Activated CD4-positive, alpha-beta T cell treated with anti-CD3 and anti-CD28 coated beads, Interleukin-2, amount 10 ng/mL, durations not matched to agents 24 days and 14 days (primary cell): ENCODE measurements at regions not wholly inside any gene's neighbourhood (a gene's known extent, or its start where the extent isn't known, plus 50 kb on each side); places are given as distances from the start of the nearest gene placed in this dataset.

Experiments
- DNase-seq: peaks from one replicate; pipeline ENCODE4 v3.0.0; 2022
- H3K27ac Mint-ChIP-seq: one replicate; pipeline ENCODE4 v1.8.0; 2022; ENCODE audit warnings: mild to moderate bottlenecking, mixed read lengths
- H3K27me3 Mint-ChIP-seq: one replicate; pipeline ENCODE4 v1.8.0; 2022; ENCODE audit warnings: mixed read lengths
- H3K36me3 Mint-ChIP-seq: one replicate; pipeline ENCODE4 v1.8.0; 2022; ENCODE audit warnings: low read depth, mild to moderate bottlenecking, mixed read lengths
- H3K4me1 Mint-ChIP-seq: one replicate; pipeline ENCODE4 v1.8.0; 2021; ENCODE audit warnings: mixed read lengths
- H3K4me3 Mint-ChIP-seq: one replicate; pipeline ENCODE4 v1.8.0; 2022; ENCODE audit warnings: mild to moderate bottlenecking, moderate library complexity, mixed read lengths
- H3K9me3 Mint-ChIP-seq: one replicate; pipeline ENCODE4 v1.8.0; 2021; ENCODE audit warnings: mixed read lengths
- intact Hi-C: fragments of 100-400 bp; cut with micrococcal nuclease; formaldehyde crosslinking; loops from one replicate; pipeline ENCODE4 v1.15.1; 2023

DNA sequence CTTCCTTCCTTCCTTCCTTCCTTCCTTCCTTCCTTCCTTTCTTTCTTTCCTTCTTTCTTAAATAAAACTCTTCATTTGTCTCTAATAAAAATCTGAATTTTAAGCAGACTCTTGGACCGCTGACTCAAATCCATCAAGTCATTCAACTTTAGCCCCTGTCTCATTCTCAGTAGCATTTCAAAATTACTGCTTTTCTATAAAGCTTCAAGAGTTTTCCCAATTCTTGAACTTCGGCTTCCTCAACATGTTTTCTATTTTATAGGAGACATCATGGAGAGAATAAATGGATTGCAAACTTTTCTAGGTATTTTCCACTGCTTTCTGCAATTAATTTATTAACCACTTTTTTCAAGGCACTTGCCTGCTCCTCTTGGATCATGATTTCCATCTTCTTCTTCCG is 497.1 kb upstream of the GJE1 start:
- no peaks in the 10 kb centered on the region for H3K36me3 Mint-ChIP-seq
- no peaks in the 10 kb centered on the region for H3K9me3 Mint-ChIP-seq
- intact Hi-C loops = no loop called here
- no peaks in the 10 kb centered on the region for H3K4me1 Mint-ChIP-seq
- H3K27ac Mint-ChIP-seq = no peak overlapping the region
- no peak overlapping the region for H3K4me3 Mint-ChIP-seq
- DNase-seq = no peak
- H3K27me3 Mint-ChIP-seq = no peaks in the 10 kb centered on the region

DNA sequence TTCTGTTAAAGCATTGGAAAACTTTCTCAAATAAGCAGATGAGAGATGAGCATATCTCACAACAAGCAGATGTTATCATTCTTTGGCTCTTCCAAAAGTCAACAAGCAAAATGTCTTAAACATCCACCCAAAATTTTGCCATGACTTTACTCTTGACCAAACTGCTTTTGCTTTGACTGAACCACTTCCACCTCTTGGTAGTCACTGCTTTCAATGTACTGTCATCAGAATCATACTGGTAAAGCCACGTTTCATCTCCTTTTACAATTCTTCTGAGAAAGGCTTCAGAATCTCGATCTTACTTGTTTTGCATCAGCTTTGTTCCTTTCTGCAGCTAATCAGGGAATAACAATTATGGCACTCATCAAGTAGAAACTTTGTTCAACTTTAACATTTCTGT is 498.5 kb upstream of the GJE1 start:
- intact Hi-C loops = no loop called here
- Mint-ChIP-seq H3K4me1 (no peaks in the 10 kb centered on the region), H3K27me3 (no peaks in the 10 kb centered on the region), H3K36me3 (no peaks in the 10 kb centered on the region), H3K4me3 (no peak overlapping the region), H3K9me3 (no peaks in the 10 kb centered on the region), H3K27ac (no peak overlapping the region)
- DNase-seq = no peak

DNA sequence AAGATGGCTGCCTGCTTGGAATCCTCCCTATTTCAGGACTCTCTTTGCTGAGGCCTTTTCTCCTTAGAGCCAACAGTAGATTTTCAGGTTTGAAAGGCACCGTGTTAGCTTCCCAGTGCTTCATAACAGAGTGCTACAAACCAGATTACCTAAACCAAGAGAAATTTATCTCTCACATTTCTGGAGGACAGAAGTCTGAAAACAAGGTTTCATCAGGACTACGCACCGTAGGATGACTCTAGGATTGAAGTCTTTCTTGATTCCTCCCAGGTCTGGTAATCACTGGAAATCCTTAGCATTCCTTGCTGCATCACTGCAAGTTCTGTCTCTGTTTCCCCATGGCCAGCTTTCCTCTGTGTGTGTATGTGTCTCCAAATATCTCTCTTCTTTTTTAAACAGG is 508.4 kb upstream of the GJE1 start:
- H3K4me1 Mint-ChIP-seq = no peaks in the 10 kb centered on the region
- no peak overlapping the region for H3K4me3 Mint-ChIP-seq
- H3K9me3 Mint-ChIP-seq = no peaks in the 10 kb centered on the region
- intact Hi-C loops = no loop called here
- H3K27me3 Mint-ChIP-seq = no peaks in the 10 kb centered on the region
- no peak for DNase-seq
- no peak overlapping the region for H3K27ac Mint-ChIP-seq
- H3K36me3 Mint-ChIP-seq = no peaks in the 10 kb centered on the region

DNA sequence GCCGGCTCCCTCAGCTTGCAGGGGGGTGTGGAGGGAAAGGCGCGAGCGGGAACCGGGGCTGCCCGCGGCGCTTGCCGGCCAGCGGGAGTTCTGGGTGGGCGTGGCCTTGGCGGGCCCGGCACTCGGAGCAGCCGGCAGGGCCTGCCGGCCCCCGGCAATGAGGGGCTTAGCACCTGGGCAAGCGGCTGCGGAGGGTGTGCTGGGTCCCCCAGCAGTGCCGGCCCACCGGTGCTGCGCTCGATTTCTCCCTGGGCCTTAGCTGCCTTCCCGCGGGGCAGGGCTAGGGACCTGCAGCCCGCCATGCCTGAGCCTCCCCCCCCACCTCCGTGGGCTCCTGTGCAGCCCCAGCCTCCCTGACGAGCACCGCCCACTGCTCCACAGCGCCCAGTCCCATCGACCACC is 514.5 kb upstream of the GJE1 start:
- H3K9me3 Mint-ChIP-seq = no peaks in the 10 kb centered on the region
- no peak overlapping the region for H3K4me3 Mint-ChIP-seq
- no peaks in the 10 kb centered on the region for H3K27me3 Mint-ChIP-seq
- H3K4me1 Mint-ChIP-seq = no peaks in the 10 kb centered on the region
- no peaks in the 10 kb centered on the region for H3K36me3 Mint-ChIP-seq
- no peak overlapping the region for H3K27ac Mint-ChIP-seq
- DNase-seq = no peak
- intact Hi-C loops = no loop called here

DNA sequence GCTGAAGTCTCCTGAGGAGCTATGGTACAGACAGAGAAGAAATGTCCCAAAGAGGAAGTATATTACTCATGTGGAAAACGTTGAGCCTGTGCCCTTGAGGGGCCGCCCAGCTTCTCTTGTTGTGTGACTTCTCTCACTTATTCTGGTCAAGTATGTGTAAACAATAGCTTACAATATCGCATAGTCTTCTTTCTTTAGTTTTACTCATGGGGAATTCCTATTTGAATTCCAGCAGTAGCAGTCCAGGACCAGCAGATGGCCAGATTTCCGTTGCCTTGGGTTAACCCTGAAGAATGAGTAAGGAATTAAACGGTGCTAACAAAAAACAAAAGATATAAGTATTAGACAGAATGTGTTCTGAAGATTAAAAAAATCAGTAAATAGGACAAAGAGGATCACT is 522.0 kb upstream of the GJE1 start:
- no peaks in the 10 kb centered on the region for H3K4me1 Mint-ChIP-seq
- no peaks in the 10 kb centered on the region for H3K27me3 Mint-ChIP-seq
- no peak for DNase-seq
- H3K9me3 Mint-ChIP-seq = no peaks in the 10 kb centered on the region
- intact Hi-C loops = no loop called here
- no peaks in the 10 kb centered on the region for H3K36me3 Mint-ChIP-seq
- H3K4me3 Mint-ChIP-seq = no peak overlapping the region
- H3K27ac Mint-ChIP-seq = no peak overlapping the region

DNA sequence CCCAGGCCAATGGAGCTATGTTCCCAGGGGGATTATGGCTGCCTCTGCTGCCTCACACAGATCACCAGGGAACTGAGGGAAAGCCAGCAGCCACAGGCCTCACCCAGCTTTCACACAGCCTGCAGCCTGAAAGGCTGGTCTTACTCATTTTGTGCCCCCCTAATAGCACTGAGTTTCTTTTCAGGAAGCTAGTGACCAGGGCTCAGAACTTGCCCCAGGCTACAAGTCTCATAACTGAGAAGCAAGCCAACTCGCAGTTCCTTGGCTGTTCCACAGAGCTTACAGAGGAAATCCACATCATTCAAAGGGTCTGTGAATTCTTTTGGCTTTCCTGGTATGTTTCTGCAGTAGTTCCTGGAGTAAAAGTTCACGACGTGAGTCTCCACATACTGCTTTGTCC is 524.8 kb upstream of the GJE1 start:
- Mint-ChIP-seq H3K36me3 (no peaks in the 10 kb centered on the region), H3K9me3 (no peaks in the 10 kb centered on the region), H3K4me3 (no peak overlapping the region), H3K4me1 (no peaks in the 10 kb centered on the region), H3K27me3 (no peaks in the 10 kb centered on the region), H3K27ac (no peak overlapping the region)
- intact Hi-C loops = no loop called here
- DNase-seq = no peak

DNA sequence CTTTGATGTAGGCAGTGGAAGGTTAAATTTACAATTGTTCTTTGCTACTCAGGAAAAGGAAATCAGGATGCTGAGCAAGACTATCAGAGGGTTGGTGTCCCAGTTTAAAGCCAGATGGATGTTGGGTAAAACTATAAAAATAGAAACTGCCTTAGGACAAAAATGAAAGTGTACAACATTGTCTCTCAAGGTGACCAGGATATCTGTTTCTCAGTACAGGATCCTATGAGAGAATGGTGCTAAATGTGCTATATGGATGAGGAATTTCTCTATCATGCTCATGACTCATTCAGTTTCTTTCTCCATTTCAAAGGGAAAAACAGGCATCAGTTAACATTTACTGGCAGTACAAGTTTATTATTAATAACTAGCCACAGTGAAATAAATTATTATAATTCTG is 534.2 kb upstream of the GJE1 start:
- no peak overlapping the region for H3K27ac Mint-ChIP-seq
- H3K36me3 Mint-ChIP-seq = no peaks in the 10 kb centered on the region
- H3K4me3 Mint-ChIP-seq = no peak overlapping the region
- intact Hi-C loops = no loop called here
- H3K9me3 Mint-ChIP-seq = no peaks in the 10 kb centered on the region
- H3K4me1 Mint-ChIP-seq = no peaks in the 10 kb centered on the region
- no peak for DNase-seq
- H3K27me3 Mint-ChIP-seq = no peaks in the 10 kb centered on the region

DNA sequence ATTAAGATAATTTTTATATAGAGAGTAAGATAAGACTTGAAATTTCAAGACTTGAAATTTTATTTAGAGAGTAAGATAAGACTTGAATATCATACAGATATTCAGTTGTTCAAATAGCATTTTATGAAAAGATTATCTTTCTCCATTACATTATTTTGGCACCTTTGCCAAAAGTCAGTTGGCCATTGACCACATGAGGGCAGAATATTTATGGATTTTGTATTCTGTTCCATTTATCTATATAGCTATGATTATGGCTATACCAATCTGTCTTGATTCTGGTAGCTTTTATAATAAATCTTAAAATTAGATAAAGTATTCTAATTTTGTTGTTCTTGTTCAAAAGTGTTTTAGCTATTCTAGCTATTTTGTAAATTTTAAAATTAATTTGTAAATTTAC is 537.9 kb upstream of the GJE1 start:
- Mint-ChIP-seq H3K4me1 (no peaks in the 10 kb centered on the region), H3K27ac (no peak overlapping the region), H3K36me3 (no peaks in the 10 kb centered on the region), H3K4me3 (no peak overlapping the region), H3K9me3 (no peaks in the 10 kb centered on the region), H3K27me3 (no peaks in the 10 kb centered on the region)
- no peak for DNase-seq
- intact Hi-C loops = no loop called here

DNA sequence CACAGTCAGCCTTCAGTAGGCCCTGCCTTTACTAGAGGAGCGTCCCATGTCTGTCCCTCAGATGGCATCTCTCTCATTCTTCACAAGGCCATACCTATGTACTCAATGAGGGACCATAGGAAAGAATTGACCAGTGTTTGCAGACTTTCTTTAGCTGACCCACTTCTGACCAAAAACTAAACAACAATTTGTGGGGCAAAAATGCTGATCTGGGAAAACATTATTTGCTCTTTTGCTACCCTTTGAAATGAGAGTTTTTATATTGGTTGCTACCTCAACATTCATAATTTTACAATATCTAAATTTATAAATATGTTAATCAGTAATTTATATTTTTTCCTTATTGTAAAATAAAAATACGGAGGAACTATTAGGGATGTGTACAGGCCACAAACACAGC is 539.4 kb upstream of the GJE1 start:
- intact Hi-C loops = no loop called here
- H3K36me3 Mint-ChIP-seq = no peaks in the 10 kb centered on the region
- DNase-seq = no peak
- H3K27me3 Mint-ChIP-seq = no peaks in the 10 kb centered on the region
- H3K4me3 Mint-ChIP-seq = no peak overlapping the region
- no peaks in the 10 kb centered on the region for H3K9me3 Mint-ChIP-seq
- no peaks in the 10 kb centered on the region for H3K4me1 Mint-ChIP-seq
- no peak overlapping the region for H3K27ac Mint-ChIP-seq

DNA sequence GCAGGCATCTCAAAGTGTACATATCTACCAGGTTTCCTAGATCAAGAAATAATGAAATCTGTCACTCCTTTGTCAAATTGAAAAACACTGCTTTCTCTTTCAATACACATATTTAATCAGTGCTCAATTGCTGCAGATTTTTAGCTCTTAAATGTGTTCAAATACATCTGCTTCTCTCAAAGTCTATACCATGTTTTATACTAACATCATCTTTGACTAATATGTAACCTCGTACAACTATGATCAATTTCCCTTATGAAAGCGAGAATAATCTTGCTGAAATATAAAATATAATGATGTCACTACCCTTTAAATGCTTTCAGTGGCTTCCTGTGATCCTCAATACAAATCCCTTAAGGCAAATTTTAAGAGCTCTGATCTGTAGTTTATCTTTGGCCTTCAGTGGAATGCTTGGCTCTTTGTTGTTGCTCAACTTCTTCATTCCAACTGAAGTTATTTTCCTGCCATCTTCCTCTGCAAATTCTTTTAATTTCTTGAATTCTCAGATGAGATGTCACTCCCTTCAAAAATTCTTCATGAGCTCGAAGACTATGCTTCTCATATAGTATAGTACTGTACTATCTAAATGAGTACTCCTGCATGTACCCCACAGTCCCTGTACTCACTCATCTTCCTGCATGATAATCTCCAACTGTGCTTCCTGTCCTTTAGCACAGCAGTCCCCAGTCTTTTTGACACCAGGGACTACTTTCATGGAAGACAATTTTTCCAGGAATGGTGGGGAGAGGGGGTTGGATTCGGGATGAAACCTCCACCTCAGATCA is 545.1 kb upstream of the GJE1 start:
- H3K9me3 Mint-ChIP-seq = no peaks in the 10 kb centered on the region
- H3K27ac Mint-ChIP-seq = no peak overlapping the region
- intact Hi-C loops = no loop called here
- H3K36me3 Mint-ChIP-seq = no peaks in the 10 kb centered on the region
- DNase-seq = no peak
- no peaks in the 10 kb centered on the region for H3K4me1 Mint-ChIP-seq
- H3K4me3 Mint-ChIP-seq = no peak overlapping the region
- no peaks in the 10 kb centered on the region for H3K27me3 Mint-ChIP-seq

DNA sequence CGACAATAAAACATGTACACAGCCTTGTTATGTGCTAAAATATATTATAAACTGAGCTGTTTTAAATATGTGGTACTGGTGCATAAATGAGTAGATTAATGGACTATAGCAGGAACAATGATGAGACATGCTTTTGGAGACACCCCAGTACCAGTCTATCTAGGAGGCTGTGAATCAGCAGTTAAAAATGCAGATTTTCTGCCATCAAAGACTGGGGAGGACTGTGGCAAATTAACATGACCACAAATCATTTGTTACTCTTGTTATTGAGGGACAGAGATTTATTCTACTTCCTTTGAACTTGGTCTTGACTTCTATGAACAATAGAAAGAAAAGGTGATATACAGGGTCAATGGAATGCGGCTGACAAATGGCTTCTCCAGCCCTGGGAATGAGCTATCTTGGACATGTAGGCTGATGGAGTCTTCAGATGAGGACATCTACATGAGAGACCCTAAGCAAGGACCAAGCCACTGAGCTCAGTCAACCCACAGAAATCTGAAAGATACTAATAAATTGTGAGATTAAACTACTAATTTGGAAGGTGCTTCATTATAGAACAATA is 551.7 kb upstream of the GJE1 start:
- Mint-ChIP-seq H3K27ac (no peak overlapping the region), H3K27me3 (peaks cover 8% of the 10 kb centered on the region), H3K4me1 (no peaks in the 10 kb centered on the region), H3K9me3 (no peaks in the 10 kb centered on the region), H3K36me3 (no peaks in the 10 kb centered on the region), H3K4me3 (no peak overlapping the region)
- DNase-seq = no peak
- intact Hi-C loops = no loop called here

DNA sequence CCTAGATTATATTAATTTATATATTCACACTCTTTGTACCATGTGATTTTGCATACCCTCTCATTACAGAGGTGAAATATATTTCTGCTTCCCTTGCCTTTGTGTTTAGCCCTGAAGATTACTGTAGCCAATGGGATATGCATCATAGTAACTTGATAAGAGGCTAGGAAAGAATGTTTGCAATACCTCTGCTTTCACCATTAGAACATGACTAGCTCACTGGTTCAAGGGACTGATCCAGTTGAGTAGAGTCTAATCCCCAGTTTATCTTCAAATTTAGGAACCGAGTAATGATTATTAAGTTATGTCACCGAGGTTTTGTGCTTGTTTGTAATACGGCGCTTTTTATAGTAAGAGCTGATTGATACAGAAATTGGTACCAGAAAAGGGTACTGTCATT is 552.6 kb upstream of the GJE1 start:
- intact Hi-C loops = no loop called here
- no peaks in the 10 kb centered on the region for H3K4me1 Mint-ChIP-seq
- no peak overlapping the region for H3K4me3 Mint-ChIP-seq
- H3K27me3 Mint-ChIP-seq = peaks cover 10% of the 10 kb centered on the region
- no peak overlapping the region for H3K27ac Mint-ChIP-seq
- DNase-seq = no peak
- no peaks in the 10 kb centered on the region for H3K9me3 Mint-ChIP-seq
- no peaks in the 10 kb centered on the region for H3K36me3 Mint-ChIP-seq

DNA sequence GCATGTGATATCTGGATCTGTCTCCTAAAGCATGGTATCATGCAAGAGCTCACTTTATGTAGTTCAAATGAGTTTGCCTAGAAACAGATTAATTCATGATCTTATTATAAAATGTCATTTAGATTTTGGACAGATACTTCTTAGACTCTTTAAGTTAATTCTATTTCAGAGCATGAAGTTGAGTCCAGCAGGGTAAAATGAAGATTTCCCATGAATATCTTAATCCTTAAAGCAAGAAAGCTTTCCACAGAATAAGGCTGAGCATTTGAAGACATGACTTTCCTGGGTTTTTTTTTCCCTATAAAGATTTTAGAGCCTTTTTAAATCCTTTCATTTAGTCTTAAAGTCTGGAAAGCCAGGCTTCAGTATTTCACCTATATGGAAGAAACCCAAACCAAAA is 556.0 kb upstream of the GJE1 start:
- DNase-seq = no peak
- Mint-ChIP-seq H3K9me3 (no peaks in the 10 kb centered on the region), H3K4me3 (no peak overlapping the region), H3K4me1 (no peaks in the 10 kb centered on the region), H3K27ac (no peak overlapping the region), H3K36me3 (no peaks in the 10 kb centered on the region), H3K27me3 (peaks cover 13% of the 10 kb centered on the region)
- intact Hi-C loops = no loop called here

DNA sequence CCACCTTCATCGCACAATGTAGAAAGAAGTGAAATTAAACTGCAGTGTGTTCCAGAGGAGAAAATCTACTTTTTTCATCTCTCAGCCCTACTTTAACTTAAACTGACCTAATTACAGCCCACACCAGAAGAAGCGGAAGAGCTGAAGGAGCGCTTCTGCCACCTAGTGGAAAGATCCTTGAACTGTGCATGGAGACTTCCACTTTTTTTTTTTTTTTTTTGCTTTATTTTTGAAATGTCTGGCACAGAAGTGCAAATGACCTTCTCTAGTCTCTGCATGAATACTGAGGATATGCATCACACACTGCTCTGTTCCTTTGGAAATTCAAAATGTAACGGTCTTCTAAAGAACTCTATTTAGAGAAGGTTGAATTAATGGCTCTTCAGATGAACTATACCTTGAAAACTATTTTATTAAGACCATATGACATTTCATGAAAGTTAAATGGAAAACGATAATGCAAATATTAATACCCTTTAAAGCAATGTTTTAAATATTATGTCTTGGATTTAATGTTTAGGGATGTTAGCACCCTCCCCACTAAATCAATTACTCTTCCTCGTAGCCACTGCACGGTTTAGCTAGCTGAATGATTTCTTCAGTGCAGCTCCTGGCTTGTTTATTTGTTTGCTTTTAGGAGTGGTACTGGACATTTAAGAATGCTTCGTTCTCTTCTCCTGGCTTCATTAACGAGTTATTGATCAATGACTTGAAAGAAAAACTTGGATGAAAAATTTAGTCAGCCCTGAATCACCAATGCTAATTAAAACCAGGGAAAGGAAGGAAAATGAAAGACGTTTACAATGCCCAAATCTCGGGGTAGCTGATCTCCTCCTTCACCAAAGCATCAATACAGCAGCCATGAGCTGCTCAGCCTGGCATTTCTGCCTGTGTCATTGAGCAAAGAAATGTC is 569.6 kb upstream of the GJE1 start:
- Mint-ChIP-seq H3K27ac (peak overlapping the region; percentile 35), H3K9me3 (no peaks in the 10 kb centered on the region), H3K27me3 (peaks cover 2% of the 10 kb centered on the region), H3K4me3 (peak overlapping the region; percentile 83), H3K4me1 (peaks cover 19% of the 10 kb centered on the region), H3K36me3 (no peaks in the 10 kb centered on the region)
- peak; percentile 87 for DNase-seq
- intact Hi-C loops = loop anchor here (1.0 to 10.0 kb wide), 5 partner anchors 81 to 1681 kb away; no protein-coding TSS in a partner anchor
